GM23338 (cell line): ENCODE measurements at regions not wholly inside any gene's neighbourhood (a gene's known extent, or its start where the extent isn't known, plus 50 kb on each side); places are given as distances from the start of the nearest gene placed in this dataset.

Experiments
- EZH2 ChIP-seq: fragments of 200-600 bp; sonication (generic); IDR thresholded peaks from one replicate; pipeline ENCODE4 v1.8.0; 2017; ENCODE audit warnings: antibody characterized with exemption, mild to moderate bottlenecking, low read depth; ENCODE audit not compliant: unreplicated experiment
- JUNB ChIP-seq: IDR thresholded peaks from one replicate; pipeline ENCODE4 v1.6.1; 2016; ENCODE audit warnings: antibody characterized with exemption; ENCODE audit not compliant: unreplicated experiment
- NANOG ChIP-seq: IDR thresholded peaks from 2 replicates; pipeline ENCODE4 v1.6.1; 2016; ENCODE audit warnings: antibody characterized with exemption, borderline replicate concordance
- POLR2AphosphoS5 ChIP-seq: IDR thresholded peaks from 2 replicates; pipeline ENCODE4 v1.6.1; 2016; ENCODE audit warnings: antibody characterized with exemption, low read depth
- TF ChIP-seq, protein P1 (sequence below), 2 experiments: fragments of 200-600 bp in 1 of 2; sonication (generic) in 1 of 2; conservative IDR thresholded peaks; 2 replicates each; pipeline versions ENCODE4 v1.5.1 to v1.6.1; 2016 to 2017; ENCODE audit warnings: antibody characterized with exemption in 2 of 2, low read depth in 2 of 2, mild to moderate bottlenecking in 2 of 2, moderate library complexity in 1 of 2
- TF ChIP-seq, protein P2 (sequence below): IDR thresholded peaks from one replicate; pipeline ENCODE4 v1.6.1; 2018; ENCODE audit warnings: antibody characterized with exemption; ENCODE audit not compliant: unreplicated experiment

GRCh38 chr3:86438544-86438943 lies 552.4 kb downstream of the VGLL3 start:
- TF ChIP-seq, protein P1, sequence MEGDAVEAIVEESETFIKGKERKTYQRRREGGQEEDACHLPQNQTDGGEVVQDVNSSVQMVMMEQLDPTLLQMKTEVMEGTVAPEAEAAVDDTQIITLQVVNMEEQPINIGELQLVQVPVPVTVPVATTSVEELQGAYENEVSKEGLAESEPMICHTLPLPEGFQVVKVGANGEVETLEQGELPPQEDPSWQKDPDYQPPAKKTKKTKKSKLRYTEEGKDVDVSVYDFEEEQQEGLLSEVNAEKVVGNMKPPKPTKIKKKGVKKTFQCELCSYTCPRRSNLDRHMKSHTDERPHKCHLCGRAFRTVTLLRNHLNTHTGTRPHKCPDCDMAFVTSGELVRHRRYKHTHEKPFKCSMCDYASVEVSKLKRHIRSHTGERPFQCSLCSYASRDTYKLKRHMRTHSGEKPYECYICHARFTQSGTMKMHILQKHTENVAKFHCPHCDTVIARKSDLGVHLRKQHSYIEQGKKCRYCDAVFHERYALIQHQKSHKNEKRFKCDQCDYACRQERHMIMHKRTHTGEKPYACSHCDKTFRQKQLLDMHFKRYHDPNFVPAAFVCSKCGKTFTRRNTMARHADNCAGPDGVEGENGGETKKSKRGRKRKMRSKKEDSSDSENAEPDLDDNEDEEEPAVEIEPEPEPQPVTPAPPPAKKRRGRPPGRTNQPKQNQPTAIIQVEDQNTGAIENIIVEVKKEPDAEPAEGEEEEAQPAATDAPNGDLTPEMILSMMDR (conservative IDR thresholded peaks at IDR 0.05; ENCODE audit: low read depth in 2 of 2): no peak
- TF ChIP-seq NANOG (no peak), EZH2 (no peak), JUNB (no peak), POLR2AphosphoS5 (no peak)
- TF ChIP-seq, protein P2, sequence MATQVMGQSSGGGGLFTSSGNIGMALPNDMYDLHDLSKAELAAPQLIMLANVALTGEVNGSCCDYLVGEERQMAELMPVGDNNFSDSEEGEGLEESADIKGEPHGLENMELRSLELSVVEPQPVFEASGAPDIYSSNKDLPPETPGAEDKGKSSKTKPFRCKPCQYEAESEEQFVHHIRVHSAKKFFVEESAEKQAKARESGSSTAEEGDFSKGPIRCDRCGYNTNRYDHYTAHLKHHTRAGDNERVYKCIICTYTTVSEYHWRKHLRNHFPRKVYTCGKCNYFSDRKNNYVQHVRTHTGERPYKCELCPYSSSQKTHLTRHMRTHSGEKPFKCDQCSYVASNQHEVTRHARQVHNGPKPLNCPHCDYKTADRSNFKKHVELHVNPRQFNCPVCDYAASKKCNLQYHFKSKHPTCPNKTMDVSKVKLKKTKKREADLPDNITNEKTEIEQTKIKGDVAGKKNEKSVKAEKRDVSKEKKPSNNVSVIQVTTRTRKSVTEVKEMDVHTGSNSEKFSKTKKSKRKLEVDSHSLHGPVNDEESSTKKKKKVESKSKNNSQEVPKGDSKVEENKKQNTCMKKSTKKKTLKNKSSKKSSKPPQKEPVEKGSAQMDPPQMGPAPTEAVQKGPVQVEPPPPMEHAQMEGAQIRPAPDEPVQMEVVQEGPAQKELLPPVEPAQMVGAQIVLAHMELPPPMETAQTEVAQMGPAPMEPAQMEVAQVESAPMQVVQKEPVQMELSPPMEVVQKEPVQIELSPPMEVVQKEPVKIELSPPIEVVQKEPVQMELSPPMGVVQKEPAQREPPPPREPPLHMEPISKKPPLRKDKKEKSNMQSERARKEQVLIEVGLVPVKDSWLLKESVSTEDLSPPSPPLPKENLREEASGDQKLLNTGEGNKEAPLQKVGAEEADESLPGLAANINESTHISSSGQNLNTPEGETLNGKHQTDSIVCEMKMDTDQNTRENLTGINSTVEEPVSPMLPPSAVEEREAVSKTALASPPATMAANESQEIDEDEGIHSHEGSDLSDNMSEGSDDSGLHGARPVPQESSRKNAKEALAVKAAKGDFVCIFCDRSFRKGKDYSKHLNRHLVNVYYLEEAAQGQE: no peak
